ENCODE measurements at regions not wholly inside any gene's neighbourhood (a gene's known extent, or its start where the extent isn't known, plus 50 kb on each side); places are given as distances from the start of the nearest gene placed in this dataset.
"Not testable (repeated sequence)": the region's sequence is repeated elsewhere in the genome, so short reads cannot be mapped to it uniquely, and the experiment has no call there.

DNA sequence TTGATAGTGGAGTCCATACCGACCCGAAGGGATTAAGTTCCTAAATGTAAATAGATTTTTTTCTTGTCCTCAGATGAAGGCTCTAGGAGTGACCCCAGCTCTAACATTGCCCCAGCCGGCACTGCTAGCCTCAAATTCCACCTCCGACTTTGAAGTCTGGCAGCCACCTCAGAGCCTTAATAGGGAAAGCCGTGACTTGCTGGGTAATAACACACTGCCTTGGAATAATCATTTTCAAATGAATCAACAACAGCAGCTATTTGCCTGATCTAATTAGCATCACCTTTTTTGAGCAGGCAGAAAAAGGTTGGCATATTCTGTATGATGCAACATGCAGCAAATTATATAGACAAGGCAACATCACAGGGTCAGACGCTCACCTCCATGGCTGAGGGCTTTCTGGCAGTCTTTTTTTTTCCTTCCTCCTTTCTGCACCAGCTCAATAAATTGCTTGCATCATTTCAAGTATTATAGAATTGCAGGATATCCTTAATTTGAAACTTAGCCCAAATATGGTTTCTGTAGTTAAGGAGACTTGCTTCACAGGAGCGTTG, 276.5 kb upstream of the ATP5MC3 start:
- DNase-seq, result no peak

DNA sequence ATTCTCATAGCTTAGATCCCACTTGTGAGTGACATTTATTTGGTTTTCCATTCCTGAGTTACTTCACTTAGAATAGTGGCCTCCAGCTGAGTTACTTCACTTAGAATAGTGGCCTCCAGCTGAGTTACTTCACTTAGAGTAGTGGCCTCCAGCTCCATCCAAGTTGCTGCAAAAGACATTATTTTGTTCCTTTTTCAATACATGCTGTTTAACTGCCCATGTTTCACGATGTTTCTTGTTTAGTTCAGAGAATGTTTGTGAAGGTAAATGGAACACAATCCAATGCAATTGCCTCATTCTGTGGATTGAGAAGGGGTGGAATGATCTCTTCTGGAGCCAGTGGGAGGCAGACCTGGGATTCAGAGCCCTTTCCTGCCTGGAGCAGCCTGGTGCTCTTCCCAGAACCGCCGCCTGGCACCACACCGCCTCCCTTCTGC, 273.5 kb upstream of the ATP5MC3 start:
- DNase-seq, result no peak

GRCh38 chr2:175450029-175450760, 268.7 kb upstream of the ATP5MC3 start:
- no peak for DNase-seq

DNA sequence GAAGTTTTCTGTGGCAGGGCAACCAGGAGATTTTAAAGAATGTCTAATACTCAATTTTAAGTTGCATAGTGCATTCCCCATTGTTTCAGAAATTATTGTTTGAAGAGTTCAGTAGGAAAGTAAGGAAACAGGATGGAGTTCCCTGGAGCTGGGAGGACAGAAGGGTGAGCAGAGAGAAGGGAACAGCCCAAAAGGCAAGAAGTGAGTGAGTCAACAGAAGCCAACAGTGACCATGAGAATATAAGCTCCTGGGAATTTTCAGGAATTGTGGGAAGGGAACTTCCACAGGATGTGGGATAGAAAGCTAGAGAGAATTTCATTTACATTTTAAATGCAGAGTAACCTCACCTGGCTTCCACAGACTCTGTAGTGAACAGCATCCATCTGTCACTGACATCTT, 268.1 kb upstream of the ATP5MC3 start:
- no peak for DNase-seq

- DNase-seq, result no peak
Observed at GRCh38 chr2:175446201-175446600, 264.7 kb upstream of the ATP5MC3 start.

DNA sequence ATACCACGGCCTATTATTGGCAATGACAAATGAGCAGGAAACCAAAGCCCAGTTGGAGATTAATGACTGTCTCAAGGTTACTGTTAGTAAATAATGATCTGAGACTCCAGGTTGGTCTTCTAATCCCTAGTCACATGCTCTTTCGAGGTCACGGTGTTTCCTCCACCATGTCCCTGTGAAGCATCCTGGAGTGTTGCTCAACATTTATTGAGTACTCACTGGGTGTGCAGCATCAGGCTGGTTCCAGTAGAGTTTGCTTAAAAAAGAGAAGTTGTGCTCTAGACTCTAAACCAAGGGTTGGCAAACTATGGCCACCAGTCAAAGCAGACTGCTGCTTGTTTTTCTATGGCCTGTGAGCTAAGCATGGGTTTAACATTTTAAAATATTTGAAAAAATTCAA, 263.8 kb upstream of the ATP5MC3 start:
- no peak for DNase-seq

GRCh38 chr2:175442441-175442840, 260.9 kb upstream of the ATP5MC3 start:
- DNase-seq, result no peak

DNA sequence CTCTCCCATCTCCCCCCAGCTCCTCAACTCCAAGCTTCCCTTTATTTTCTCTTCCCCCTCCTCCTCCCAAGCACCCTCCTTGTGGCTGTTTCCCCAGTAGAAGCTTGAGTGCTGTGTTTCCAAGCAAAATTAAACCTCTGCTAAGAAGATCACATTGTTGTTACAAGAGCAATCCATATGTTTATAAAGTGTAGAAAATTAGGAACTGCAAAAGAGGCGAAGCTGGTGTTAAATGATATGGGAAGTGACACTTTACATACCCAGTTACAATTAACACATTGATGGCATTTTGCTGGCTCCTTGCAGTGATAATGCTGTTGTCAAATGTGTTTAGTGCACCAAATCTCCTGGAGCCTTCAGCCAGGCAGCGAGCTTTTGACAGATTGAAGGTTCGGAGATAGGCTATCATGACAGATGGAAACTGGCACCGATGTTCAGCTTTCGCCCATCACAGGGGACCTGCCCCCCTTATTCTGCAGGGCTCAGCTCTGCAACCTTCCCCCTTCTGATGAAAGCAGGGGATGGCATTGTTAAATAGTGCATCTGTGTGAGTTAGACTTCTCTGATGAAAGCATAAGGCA, 259.8 kb upstream of the ATP5MC3 start:
- DNase-seq, result no peak

DNA sequence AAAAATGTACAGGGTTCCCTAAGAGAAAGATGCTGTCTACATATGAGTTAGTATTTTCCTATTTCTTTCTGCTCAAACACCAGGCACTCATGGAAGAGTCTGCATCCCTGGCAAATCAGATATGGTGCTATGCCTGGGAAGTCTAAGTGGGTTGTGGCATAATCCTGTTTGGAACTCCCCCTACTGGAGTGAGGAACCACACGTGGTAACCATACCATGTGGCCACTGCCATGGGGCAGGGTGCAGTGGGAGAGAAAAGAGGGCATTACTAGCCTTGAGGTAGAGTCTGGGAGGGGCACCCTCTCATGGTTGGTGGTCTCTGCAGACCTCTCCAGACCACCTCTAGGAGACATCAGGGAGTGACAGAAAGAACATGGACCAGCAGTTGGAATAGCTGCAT, 257.9 kb upstream of the ATP5MC3 start:
- no peak for DNase-seq

GRCh38 chr2:175437167-175437566, 255.7 kb upstream of the ATP5MC3 start:
- DNase-seq, result no peak

GRCh38 chr2:175436076-175436475, 254.6 kb upstream of the ATP5MC3 start:
- no peak for DNase-seq

DNA sequence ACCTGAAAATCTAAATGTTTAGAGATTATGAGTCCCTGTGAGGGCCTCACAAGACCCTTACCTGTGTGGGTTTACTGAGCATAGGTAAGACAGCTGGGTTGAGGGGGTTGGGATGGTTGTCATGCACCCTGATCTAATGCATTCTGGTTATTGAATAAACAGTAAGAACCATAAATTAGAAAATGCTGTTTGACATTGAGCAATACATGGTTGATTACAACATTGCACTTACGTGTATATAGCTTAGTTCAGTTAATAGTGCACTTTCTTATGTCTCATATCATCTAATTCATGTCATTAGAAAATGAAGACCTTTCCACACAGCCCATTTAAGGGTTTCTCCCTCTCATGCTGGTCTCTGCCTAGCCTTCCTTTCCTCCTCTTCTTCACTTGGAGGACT, 253.5 kb upstream of the ATP5MC3 start:
- no peak for DNase-seq

- DNase-seq, result no peak
Observed at GRCh38 chr2:175432793-175433192, 251.3 kb upstream of the ATP5MC3 start.

DNA sequence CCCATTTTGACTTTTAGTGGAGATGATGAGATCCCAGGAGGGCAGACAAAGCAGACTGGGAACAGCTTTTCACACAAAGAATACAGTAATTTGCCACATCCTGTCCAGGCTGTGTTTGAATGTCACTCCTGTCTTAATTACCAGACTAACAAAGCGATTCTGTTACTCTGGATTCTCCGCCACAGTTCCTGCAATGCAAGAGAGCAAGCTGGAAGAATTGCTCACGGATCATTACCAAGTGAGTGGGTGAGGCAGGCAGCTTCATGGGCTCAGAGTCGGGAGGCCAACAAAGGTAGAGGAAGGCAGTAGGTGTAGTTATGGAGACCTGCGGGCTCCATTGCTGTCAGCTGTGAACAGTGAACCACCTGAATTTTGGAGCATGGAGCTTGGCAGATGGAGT, 250.5 kb upstream of the ATP5MC3 start:
- no peak for DNase-seq

DNA sequence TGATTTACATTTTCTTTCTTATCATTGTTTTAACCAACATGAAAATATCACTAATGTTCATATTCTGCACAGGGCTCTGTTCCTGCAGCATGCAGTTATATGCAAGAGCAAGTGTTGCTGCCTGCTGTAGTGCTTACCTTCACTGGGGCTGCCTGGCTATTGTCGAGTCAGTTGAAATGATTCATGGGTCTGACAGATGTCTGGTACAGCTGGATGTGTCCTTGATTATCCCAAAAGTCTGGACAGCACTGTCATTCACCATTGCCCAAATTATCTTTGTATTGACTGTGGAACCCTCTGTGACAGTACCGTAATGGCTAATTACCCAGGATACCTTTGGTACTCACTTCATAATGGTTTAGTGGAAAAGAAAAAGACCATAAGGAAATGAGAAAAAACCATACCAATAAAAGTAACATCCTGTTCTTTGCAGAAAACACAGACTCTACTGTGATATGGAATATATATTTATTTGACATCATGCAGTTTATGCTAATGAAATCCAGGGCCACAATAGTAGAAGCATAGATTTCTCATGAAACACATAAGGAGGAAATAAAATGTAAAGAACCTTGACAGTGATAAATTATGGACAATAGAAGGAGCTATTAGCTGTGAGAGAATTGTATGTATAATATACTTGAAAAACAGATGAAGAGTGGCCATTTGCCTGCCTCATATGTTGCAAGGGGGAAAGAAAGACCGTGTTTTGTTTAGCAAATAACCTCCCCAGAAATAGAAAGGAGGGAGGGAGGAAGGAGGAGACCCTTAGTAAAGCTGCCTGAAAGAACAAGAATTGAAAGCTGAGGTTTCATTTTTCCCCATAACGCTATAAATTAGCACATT, 249.8 kb upstream of the ATP5MC3 start:
- DNase-seq, result no peak

- DNase-seq, result no peak
Observed at GRCh38 chr2:175430236-175430635, 248.7 kb upstream of the ATP5MC3 start.

DNA sequence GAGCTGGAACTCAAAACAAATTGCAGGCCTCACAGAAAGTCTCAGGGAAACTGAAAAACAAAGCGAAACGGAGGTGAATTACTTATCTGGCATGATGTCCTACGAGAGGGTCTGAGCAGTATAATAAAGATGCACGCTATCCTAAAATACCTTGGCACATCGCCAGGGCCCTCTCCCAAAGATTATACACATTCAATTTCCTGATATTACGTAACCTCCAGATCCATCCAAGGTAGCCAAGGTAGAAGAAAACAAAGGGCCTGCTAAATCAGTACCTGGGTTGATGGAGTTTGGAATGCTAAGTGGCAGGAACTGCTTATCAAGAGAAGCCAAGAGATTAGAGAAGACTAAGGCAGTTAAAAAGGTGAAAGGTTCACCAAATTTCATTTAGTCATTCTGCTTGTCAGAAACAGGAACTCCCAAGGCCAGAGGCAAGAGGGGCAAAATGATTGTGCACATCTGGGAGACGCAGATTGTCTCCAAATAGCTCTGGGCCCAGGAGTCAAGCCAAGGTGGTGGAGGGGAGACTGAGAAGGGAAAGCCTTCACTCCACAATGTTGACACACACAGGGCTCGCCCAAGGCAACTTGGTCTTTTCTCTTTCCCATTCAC, 236.8 kb upstream of the ATP5MC3 start:
- no peak for DNase-seq

GRCh38 chr2:175414882-175415487, 233.5 kb upstream of the ATP5MC3 start:
- DNase-seq, result no peak

DNA sequence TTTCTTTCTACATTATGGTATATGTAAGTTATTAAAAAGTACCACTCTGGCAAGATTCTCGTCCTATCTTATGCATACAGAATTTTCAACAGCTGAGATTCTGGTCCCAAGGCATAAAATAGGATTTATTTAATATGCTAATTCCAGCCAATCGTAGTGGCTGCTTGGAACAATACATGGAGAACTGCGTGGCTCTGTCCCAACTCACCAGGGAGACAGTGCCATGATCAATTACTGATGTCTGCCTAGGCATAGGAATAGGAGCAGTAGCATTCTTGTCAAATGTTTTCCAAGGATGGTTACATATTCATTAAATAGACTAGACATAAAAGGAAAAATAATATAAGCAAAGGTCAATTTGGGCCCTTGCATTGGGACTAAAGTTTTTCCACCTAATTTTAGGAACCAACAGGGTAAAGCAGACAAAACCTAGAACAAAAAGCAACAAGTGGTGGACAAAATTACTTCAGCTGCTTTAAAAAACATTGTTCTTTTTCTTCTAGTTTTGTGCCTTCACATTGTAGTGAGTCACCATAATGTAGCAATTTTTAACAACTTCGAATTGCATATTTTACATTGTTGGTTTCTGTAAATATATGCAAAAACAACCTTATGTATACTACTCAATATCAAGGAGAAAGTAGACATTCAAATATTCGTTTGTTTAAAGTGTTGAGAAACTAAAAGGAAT, 232.8 kb upstream of the ATP5MC3 start:
- no peak for DNase-seq

DNA sequence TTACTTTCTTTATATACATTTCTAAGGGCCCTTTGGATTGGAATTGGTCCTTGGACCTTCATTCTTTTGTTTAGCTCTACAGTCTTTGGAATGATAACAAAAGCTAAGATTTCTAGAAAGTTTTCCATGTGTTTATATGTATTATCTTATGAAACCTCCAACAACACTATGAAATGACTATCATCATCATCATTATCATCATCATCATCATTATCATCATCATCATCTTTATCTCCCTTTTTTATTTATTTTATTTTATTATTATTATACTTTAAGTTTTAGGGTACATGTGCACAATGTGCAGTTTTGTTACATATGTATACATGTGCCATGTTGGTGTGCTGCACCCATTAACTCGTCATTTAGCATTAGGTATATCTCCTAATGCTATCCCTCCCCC, 229.4 kb upstream of the ATP5MC3 start:
- DNase-seq, result not testable (repeated sequence)

- DNase-seq, result no peak
Observed at GRCh38 chr2:175404839-175405238, 223.3 kb upstream of the ATP5MC3 start.

GRCh38 chr2:175403599-175404221, 222.2 kb upstream of the ATP5MC3 start:
- DNase-seq, result no peak
